ENCODE measurements at regions not wholly inside any gene's neighbourhood (a gene's known extent, or its start where the extent isn't known, plus 50 kb on each side); places are given as distances from the start of the nearest gene placed in this dataset.

DNA sequence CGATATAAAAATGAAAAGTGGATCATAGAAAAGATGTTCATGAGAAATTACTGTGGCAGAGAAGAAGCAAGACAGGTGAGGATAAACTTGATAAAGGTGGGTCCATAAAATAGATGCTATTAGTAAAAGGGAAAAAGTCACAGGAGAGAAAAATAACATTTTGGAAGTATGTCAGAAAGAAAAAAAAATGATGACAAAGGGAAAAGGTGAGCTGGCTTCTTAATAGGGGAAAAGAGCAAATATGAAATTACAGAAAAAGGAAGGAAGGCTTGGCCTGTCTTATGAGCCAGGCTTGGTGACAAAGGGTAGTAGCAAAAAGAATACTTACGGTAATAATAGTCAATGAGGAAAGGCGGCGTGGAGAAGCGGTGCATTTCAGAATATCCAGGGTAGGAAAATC, 386.1 kb downstream of the RWDD3 start:
- Histone ChIP-seq H3K9me3 (ENCODE audit: control insufficient read depth, low read length) (no peaks in the 10 kb centered on the region), H3K36me3 (ENCODE audit: control insufficient read depth, insufficient read depth, low read length) (no peaks in the 10 kb centered on the region), H3K4me3 (ENCODE audit: insufficient read depth, low read depth, low read length) (no peak overlapping the region), H3K27me3 (ENCODE audit: control insufficient read depth, insufficient read depth, low read length, poor library complexity, severe bottlenecking) (no peaks in the 10 kb centered on the region), H3K4me1 (ENCODE audit: control insufficient read depth, insufficient read depth, low read length) (no peaks in the 10 kb centered on the region), H3K27ac (ENCODE audit: insufficient read depth, low read depth, low read length, poor library complexity, severe bottlenecking) (no peak overlapping the region)
- WGBS, 2 experiments, result 95 to 97% methylated on average over 5 of the region's 5 CpGs

DNA sequence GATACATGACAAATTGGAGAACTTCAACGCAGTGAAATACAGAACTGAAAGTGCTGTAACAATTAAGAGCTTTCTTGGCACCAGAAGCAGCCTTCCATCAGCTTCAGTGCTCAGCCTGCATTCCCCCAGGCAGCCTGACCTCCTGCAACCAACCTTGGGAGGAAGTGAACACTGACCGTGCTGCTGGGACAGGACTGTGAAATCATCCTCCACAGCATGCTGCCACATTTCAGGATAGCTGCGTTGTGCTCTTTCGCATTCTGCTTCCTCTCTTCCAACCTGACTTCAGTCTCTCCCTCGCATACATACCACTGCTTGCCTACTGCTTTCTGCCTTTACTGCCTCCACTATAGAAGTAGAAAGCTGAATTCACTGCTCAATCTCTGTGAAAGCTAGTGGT, 388.6 kb downstream of the RWDD3 start:
- no peak overlapping the region for H3K27ac ChIP-seq (ENCODE audit: insufficient read depth, low read depth, low read length, poor library complexity, severe bottlenecking)
- H3K9me3 ChIP-seq (ENCODE audit: control insufficient read depth, low read length), result no peaks in the 10 kb centered on the region
- H3K36me3 ChIP-seq (ENCODE audit: control insufficient read depth, insufficient read depth, low read length), result no peaks in the 10 kb centered on the region
- no peaks in the 10 kb centered on the region for H3K27me3 ChIP-seq (ENCODE audit: control insufficient read depth, insufficient read depth, low read length, poor library complexity, severe bottlenecking)
- WGBS, 2 experiments, result 61 to 67% methylated on average over 5 of the region's 5 CpGs
- H3K4me1 ChIP-seq (ENCODE audit: control insufficient read depth, insufficient read depth, low read length), result no peaks in the 10 kb centered on the region
- H3K4me3 ChIP-seq (ENCODE audit: insufficient read depth, low read depth, low read length), result no peak overlapping the region

DNA sequence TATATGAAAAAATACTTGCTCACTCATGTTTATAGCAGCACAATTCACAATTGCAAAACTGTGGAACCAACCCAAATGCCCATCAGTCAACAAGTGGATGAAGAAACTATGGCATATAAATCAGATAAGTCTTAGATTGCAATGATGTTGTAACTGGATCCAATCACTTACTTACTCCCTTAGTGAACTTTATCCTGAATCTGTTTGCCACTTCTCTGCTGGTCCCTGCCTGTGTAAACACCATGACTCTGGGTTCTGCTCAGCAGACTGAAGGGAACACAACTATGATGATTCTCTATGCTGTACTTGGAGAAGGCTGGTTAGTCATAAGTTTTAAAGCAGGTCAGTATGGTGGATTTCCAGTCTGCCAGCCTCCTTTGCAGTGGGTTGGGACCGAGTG, 391.2 kb downstream of the RWDD3 start:
- H3K4me1 ChIP-seq (ENCODE audit: control insufficient read depth, insufficient read depth, low read length), result no peaks in the 10 kb centered on the region
- no peak overlapping the region for H3K4me3 ChIP-seq (ENCODE audit: insufficient read depth, low read depth, low read length)
- no peaks in the 10 kb centered on the region for H3K27me3 ChIP-seq (ENCODE audit: control insufficient read depth, insufficient read depth, low read length, poor library complexity, severe bottlenecking)
- H3K27ac ChIP-seq (ENCODE audit: insufficient read depth, low read depth, low read length, poor library complexity, severe bottlenecking), result no peak overlapping the region
- 91 to 93% methylated on average over 1 of the region's 1 CpG for WGBS, 2 experiments
- no peaks in the 10 kb centered on the region for H3K36me3 ChIP-seq (ENCODE audit: control insufficient read depth, insufficient read depth, low read length)
- H3K9me3 ChIP-seq (ENCODE audit: control insufficient read depth, low read length), result no peaks in the 10 kb centered on the region

DNA sequence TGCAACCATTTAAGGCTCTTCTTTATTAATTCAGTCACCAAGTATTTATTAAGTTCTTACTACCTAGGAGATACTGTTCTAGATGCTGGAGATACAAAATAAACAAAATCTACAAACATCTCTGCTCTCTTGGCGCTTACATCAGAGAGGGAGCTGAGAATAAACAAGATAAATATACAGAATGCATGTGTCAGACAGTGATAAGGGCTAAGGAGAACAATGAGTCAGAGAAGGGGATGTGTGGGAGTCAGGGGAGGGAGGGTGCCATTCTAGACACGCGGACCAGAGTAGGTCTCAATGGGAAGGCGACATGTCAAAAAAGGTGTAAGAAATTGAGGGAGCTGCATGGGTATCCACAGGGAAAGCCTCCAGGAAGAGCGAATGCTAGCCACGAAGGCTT, 393.2 kb downstream of the RWDD3 start:
- Histone ChIP-seq H3K9me3 (ENCODE audit: control insufficient read depth, low read length) (no peaks in the 10 kb centered on the region), H3K36me3 (ENCODE audit: control insufficient read depth, insufficient read depth, low read length) (no peaks in the 10 kb centered on the region), H3K4me1 (ENCODE audit: control insufficient read depth, insufficient read depth, low read length) (no peaks in the 10 kb centered on the region), H3K27ac (ENCODE audit: insufficient read depth, low read depth, low read length, poor library complexity, severe bottlenecking) (no peak overlapping the region), H3K4me3 (ENCODE audit: insufficient read depth, low read depth, low read length) (no peak overlapping the region), H3K27me3 (ENCODE audit: control insufficient read depth, insufficient read depth, low read length, poor library complexity, severe bottlenecking) (no peaks in the 10 kb centered on the region)
- WGBS, 2 experiments, result 95 to 96% methylated on average over 6 of the region's 6 CpGs

DNA sequence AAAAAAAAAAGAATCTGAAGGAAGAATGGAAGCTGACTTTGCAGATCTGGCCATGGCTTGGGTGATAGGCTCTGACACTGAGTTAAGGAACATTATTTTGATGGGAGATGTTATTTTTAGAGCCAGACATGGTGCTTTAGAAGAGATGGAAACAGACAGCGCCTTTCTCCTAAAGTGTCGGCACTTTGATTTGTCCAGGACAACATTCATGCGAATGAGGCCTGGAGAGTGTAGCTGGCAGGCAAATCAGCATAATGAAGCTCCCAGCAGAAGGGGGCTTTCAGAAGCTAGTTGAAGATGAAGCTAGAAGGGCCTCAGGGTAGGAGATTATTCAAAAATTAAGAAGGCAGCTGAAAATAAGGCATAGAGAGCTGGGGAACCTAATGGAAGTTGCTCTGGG, 397.7 kb downstream of the RWDD3 start:
- Histone ChIP-seq H3K4me1 (ENCODE audit: control insufficient read depth, insufficient read depth, low read length) (no peaks in the 10 kb centered on the region), H3K4me3 (ENCODE audit: insufficient read depth, low read depth, low read length) (no peak overlapping the region), H3K27ac (ENCODE audit: insufficient read depth, low read depth, low read length, poor library complexity, severe bottlenecking) (no peak overlapping the region), H3K36me3 (ENCODE audit: control insufficient read depth, insufficient read depth, low read length) (no peaks in the 10 kb centered on the region), H3K27me3 (ENCODE audit: control insufficient read depth, insufficient read depth, low read length, poor library complexity, severe bottlenecking) (no peaks in the 10 kb centered on the region), H3K9me3 (ENCODE audit: control insufficient read depth, low read length) (no peaks in the 10 kb centered on the region)
- WGBS, 2 experiments, result 92% methylated on average over 3 of the region's 3 CpGs

DNA sequence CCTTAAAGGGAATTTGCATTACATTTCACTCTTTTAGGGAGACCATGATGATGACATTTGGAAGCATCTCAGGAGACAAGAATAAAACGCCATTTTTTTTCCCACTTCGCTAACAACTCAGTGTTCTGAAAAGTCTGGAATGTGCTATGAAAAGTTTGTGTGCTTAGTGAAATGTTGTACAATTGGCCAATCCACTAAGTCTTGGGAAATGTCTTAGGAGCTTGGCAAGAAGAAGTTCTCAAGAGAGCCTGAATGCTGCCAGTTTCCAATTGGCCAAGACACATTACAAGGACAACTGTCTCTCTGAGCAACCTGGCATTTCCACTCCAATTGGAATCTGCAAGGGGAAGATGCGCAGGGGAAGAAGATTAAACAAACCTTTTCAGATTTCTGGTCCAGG, 401.8 kb downstream of the RWDD3 start:
- Histone ChIP-seq H3K27ac (ENCODE audit: insufficient read depth, low read depth, low read length, poor library complexity, severe bottlenecking) (no peak overlapping the region), H3K4me1 (ENCODE audit: control insufficient read depth, insufficient read depth, low read length) (no peaks in the 10 kb centered on the region), H3K9me3 (ENCODE audit: control insufficient read depth, low read length) (no peaks in the 10 kb centered on the region), H3K27me3 (ENCODE audit: control insufficient read depth, insufficient read depth, low read length, poor library complexity, severe bottlenecking) (no peaks in the 10 kb centered on the region), H3K4me3 (ENCODE audit: insufficient read depth, low read depth, low read length) (no peak overlapping the region), H3K36me3 (ENCODE audit: control insufficient read depth, insufficient read depth, low read length) (no peaks in the 10 kb centered on the region)
- 93 to 94% methylated on average over 3 of the region's 3 CpGs for WGBS, 2 experiments

DNA sequence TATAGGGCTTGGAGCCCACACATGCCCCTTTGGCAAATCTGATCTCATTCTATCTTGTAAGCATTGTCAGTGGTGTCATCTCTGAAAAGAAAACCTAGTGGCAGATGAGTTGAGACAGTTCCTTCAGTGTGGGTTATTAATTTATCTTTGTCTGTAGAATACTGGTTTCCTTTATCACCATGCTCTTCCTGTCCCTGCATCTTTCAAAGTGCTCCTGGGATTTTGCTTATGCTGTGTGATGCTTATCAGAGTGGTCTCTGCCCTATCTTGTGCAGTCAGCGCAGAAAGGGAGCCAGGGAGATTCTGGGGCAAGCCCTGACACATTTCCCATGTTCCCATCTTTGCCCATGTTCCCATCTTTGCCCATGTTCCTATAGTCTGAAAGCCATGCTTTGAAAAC, 402.9 kb downstream of the RWDD3 start:
- Histone ChIP-seq H3K27ac (ENCODE audit: insufficient read depth, low read depth, low read length, poor library complexity, severe bottlenecking) (no peak overlapping the region), H3K9me3 (ENCODE audit: control insufficient read depth, low read length) (no peaks in the 10 kb centered on the region), H3K4me3 (ENCODE audit: insufficient read depth, low read depth, low read length) (no peak overlapping the region), H3K36me3 (ENCODE audit: control insufficient read depth, insufficient read depth, low read length) (no peaks in the 10 kb centered on the region), H3K27me3 (ENCODE audit: control insufficient read depth, insufficient read depth, low read length, poor library complexity, severe bottlenecking) (no peaks in the 10 kb centered on the region), H3K4me1 (ENCODE audit: control insufficient read depth, insufficient read depth, low read length) (no peaks in the 10 kb centered on the region)
- 92 to 98% methylated on average over 1 of the region's 1 CpG for WGBS, 2 experiments

DNA sequence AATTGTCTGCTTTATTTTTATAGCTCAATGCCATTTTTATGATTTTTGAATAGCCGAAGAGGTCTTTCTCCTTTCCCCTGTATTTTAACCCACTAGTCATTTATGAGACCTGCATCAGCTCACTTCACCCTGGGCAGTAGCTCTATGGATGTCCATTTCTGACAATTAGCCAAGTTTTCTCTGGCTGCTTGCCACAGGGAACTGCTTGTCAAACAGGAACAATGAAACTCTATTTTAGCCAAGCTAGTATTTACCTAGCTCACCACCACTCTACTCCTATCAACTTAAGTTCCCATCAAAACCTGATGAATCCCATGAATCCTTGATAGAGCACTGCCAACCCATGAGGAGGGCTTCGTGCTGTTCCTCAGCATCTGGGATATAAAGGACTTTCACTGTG, 406.7 kb downstream of the RWDD3 start:
- Histone ChIP-seq H3K36me3 (ENCODE audit: control insufficient read depth, insufficient read depth, low read length) (no peaks in the 10 kb centered on the region), H3K27ac (ENCODE audit: insufficient read depth, low read depth, low read length, poor library complexity, severe bottlenecking) (no peak overlapping the region), H3K9me3 (ENCODE audit: control insufficient read depth, low read length) (no peaks in the 10 kb centered on the region), H3K4me3 (ENCODE audit: insufficient read depth, low read depth, low read length) (no peak overlapping the region), H3K4me1 (ENCODE audit: control insufficient read depth, insufficient read depth, low read length) (no peaks in the 10 kb centered on the region), H3K27me3 (ENCODE audit: control insufficient read depth, insufficient read depth, low read length, poor library complexity, severe bottlenecking) (no peaks in the 10 kb centered on the region)
- 94 to 100% methylated on average over 2 of the region's 2 CpGs for WGBS, 2 experiments

DNA sequence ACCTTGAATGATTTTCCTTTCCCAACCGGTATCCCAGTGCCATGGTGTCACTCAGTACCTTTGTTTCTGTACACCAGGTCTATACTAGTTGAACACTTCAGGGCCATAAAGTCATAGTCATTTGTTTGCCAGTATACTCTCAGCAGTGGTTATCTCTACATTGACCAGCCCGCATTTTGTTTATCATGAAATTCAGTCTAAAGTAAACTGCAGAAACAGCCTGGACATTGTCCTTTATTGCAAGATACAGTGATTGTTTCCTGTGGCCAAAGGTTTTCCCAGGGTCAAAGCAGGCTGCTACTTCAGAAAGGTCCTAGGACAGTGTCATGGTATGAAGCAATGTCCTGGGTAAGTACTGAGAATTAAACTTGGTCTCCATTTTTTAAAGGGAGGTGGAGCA, 407.4 kb downstream of the RWDD3 start:
- Histone ChIP-seq H3K27ac (ENCODE audit: insufficient read depth, low read depth, low read length, poor library complexity, severe bottlenecking) (no peak overlapping the region), H3K27me3 (ENCODE audit: control insufficient read depth, insufficient read depth, low read length, poor library complexity, severe bottlenecking) (no peaks in the 10 kb centered on the region), H3K4me3 (ENCODE audit: insufficient read depth, low read depth, low read length) (no peak overlapping the region), H3K36me3 (ENCODE audit: control insufficient read depth, insufficient read depth, low read length) (no peaks in the 10 kb centered on the region), H3K9me3 (ENCODE audit: control insufficient read depth, low read length) (no peaks in the 10 kb centered on the region), H3K4me1 (ENCODE audit: control insufficient read depth, insufficient read depth, low read length) (no peaks in the 10 kb centered on the region)
- 95 to 96% methylated on average over 2 of the region's 2 CpGs for WGBS, 2 experiments

DNA sequence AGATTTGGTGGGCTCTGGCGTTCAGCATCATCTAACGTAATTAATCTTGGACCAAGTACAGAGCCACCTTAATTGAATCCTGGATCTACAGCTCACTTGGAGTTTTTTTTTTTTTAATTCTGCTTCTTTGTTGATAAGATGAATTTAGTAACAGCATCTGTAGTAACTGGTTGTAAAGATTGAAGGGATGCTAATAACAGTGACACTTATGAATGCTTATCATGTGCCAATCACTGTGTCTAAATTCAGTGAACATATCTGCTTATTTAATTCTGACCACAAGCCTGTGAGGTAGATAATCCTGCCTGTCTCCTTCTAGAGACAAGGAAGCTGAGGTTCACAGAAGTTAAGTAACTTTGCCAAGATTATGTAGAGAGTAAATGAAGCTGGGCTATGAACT, 408.0 kb downstream of the RWDD3 start:
- Histone ChIP-seq H3K27ac (ENCODE audit: insufficient read depth, low read depth, low read length, poor library complexity, severe bottlenecking) (no peak overlapping the region), H3K36me3 (ENCODE audit: control insufficient read depth, insufficient read depth, low read length) (no peaks in the 10 kb centered on the region), H3K4me3 (ENCODE audit: insufficient read depth, low read depth, low read length) (no peak overlapping the region), H3K9me3 (ENCODE audit: control insufficient read depth, low read length) (no peaks in the 10 kb centered on the region), H3K4me1 (ENCODE audit: control insufficient read depth, insufficient read depth, low read length) (no peaks in the 10 kb centered on the region), H3K27me3 (ENCODE audit: control insufficient read depth, insufficient read depth, low read length, poor library complexity, severe bottlenecking) (no peaks in the 10 kb centered on the region)
- WGBS, 2 experiments, result 97 to 100% methylated on average over 2 of the region's 2 CpGs

DNA sequence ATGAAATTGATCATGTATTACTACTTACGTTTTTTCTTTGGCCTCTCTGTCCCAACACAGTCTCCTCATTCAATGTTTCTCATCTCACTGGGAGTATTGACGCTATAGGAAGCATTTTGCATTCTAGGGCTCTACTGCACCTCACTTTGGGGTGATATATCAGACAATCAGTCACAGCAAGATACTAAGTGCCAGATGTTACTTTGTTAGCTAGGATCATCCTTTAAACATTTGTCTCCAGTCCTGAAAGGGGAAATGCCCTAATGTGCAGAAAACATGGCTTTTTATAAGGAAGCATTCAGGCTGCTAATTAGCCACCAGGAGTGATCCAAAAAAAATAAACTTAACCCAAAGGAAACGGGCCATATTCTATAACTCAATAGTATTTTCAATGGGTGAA, 409.1 kb downstream of the RWDD3 start:
- no peak overlapping the region for H3K4me3 ChIP-seq (ENCODE audit: insufficient read depth, low read depth, low read length)
- H3K4me1 ChIP-seq (ENCODE audit: control insufficient read depth, insufficient read depth, low read length), result no peaks in the 10 kb centered on the region
- WGBS, 2 experiments, result 81 to 95% methylated on average over 2 to 3 of the region's 3 CpGs
- no peak overlapping the region for H3K27ac ChIP-seq (ENCODE audit: insufficient read depth, low read depth, low read length, poor library complexity, severe bottlenecking)
- no peaks in the 10 kb centered on the region for H3K9me3 ChIP-seq (ENCODE audit: control insufficient read depth, low read length)
- no peaks in the 10 kb centered on the region for H3K27me3 ChIP-seq (ENCODE audit: control insufficient read depth, insufficient read depth, low read length, poor library complexity, severe bottlenecking)
- no peaks in the 10 kb centered on the region for H3K36me3 ChIP-seq (ENCODE audit: control insufficient read depth, insufficient read depth, low read length)

All from ectodermal cell (in vitro differentiated cells).